NCI-H345 (cell line): ENCODE measurements at regions not wholly inside any gene's neighbourhood (a gene's known extent, or its start where the extent isn't known, plus 50 kb on each side); places are given as distances from the start of the nearest gene placed in this dataset.
"Not testable (repeated sequence)": the region's sequence is repeated elsewhere in the genome, so short reads cannot be mapped to it uniquely, and the experiment has no call there.

Experiments used
- DNase-seq: peaks from one replicate; lab custom pipeline; 2025; lab: John Stamatoyannopoulos, UW

DNA sequence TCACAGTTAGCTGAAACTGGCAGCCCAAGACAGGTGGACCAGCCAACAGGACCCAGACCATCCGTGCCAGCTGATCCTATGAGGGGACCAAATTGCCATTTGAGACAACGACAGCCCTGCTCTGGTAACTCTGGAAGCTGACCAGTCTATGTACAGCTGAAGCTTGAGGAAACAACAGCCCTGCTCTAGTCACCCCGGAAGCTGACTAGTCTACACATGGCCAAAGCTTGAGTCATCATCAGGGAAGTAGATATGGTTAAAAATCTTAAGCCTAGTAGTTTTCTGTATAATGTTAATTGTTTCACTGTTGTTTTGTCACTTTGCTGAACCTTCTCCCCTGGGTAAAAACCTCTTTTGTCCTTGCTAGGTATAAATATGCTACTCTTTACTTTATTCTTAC is 905.4 kb upstream of the NDST4 start:
- DNase-seq = no peak

DNA sequence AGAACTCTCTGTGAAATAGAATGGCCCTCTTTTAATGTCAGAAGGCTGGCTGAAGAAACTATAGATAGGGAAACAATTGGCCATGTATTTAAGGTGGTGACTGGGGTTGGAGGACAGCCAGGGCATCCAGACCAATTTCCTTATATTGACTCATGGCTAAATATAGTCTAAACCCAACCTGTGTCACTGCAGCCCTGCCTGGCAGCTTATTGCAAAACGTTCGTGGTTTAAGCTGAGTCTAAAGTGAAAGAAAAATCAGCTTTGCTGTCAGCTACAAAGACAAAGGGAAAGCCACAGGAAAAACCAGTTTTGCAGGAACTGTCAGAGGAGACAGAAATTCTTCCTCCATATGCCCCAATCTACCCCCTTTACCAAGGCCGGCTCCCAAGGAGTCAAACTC is 902.8 kb upstream of the NDST4 start:
- no peak for DNase-seq

DNA sequence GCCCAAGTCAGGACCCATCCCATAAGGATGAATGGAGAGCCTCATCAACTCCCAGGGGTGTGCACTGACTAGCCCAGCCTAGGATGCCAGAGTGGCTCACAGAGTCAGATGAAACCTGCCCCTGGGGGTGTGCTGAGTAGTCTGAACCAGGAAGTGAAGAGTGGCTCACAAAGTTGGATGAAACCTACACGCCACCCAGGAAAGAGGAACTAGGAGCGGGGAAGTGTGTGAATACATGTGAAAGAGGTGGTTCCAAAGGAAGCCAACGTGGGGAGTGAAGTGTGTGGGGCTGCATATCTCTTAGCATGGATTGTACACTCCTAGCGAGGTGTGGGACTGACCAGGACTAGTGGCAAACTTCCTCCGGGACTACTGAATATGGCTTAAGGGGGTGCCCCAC is 902.1 kb upstream of the NDST4 start:
- DNase-seq = no peak

DNA sequence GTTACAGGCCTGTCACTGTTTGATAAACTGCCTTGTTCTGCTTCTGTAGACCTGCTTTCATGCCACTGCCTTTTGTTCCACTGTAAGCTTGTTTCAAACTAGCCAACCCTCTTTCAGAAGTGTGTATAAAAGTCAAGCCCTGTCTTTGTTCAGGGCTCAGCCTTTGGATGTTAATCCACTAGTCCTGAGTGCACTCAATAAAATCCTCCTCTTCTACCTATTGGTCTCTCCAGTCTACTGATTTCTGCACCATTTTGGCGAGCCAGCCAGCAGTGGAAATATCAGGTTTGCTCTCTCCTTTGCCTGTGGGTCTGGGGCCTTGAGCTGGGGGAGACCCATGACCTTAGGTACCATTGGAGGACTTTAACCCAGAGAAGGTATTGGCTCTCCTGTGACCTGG is 901.6 kb upstream of the NDST4 start:
- DNase-seq = no peak

DNA sequence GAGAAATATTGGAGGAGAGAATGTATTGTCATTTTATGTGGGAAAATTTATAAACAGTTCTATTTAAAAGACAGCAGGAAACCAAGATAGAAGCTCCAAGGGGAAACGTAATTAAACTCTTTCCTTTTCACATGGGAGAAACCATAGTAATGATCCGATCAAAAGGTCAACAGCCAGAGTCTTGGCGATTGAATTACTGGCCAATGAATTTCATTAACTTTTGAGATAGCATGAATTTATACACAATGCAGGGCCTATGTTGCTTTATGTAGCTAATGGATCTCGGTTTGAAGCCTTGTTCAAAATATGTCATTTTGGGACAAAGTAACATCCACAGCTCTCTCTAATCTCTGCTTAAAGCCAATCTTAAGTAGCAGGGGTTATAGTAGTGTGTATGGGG is 897.5 kb upstream of the NDST4 start:
- no peak for DNase-seq

- DNase-seq = no peak
Measured at GRCh38 chr4:116005806-116006088, 892.3 kb upstream of the NDST4 start.

- no peak for DNase-seq
Measured at GRCh38 chr4:116005037-116005805, 891.8 kb upstream of the NDST4 start.

DNA sequence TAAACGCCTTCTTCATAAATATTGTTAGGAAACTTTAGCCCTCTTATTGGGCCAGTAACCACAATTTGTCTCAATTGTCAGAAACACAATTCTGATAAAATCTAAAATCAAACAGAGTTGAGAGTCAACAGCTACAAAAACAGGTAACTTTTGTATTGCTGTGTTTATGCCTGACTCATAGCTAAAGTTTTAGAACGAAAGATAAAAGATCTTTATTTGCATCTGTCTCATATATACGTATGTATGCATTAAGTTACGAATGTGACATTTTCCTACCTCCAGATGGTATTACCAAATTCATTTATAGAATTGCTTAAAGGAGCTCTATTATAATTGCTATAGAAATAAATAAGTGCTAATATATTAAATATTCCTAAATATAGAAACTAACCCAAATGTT is 887.9 kb upstream of the NDST4 start:
- DNase-seq = no peak

GRCh38 chr4:115986573-115986972 is 873.2 kb upstream of the NDST4 start:
- no peak for DNase-seq

- DNase-seq = not testable (repeated sequence)
Measured at GRCh38 chr4:115975421-115976001, 862.1 kb upstream of the NDST4 start.

DNA sequence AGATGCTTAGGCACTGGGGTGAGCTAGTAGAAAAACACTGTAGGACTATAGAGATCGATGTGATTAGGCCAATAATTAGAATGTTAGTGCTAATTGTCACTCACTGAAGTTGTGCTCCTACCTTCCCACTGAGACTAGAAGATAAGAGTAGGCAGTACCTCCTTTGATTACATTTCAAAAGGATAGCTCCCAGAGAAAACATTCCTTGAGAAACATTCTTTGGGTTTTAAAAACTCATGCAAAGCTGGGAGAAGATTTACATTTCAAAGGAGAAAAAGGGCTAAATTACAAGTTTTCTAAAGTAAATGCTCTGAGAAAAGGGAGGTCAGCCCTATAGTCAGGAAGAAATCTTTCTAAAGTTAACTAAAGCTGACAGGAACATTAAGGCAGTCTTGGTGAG is 860.3 kb upstream of the NDST4 start:
- no peak for DNase-seq

DNA sequence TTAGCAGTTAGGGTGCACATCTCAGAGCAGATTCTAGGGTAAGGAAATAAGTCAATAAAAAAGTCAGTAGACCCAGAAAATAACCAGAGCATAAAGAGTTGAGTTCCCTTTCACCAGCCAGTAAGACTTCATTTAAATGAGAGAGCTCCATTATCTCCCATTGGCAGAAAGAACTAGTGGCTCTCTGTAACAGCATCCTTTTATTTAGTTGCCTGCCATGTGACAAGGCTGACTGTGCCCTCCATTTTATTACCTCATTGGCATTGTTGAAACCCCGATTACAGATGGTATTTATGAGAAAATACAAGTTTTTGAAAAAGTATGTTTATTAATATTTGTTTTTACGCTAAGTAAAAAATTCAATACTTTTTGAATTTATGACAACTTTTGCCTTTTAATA is 859.5 kb upstream of the NDST4 start:
- no peak for DNase-seq

GRCh38 chr4:115970859-115971258 is 857.4 kb upstream of the NDST4 start:
- DNase-seq = no peak

DNA sequence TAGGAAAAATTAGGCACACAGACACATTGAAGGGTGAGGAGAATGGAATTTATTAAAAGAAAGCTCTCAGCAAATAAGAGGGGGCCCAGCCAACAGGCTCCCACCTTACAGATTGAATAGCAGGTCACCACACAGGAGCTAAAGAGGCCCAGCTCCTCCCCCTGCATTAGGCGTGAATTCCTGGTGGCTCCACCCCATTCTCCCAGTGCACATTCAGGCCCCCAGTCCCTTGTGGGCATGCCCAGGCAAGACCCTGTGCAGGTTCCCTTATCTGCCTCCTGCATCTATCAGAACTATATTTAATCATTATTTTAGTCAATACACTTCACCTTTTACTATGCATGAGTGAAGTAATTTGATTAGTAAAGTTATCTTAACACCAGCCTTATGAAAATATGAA is 856.3 kb upstream of the NDST4 start:
- no peak for DNase-seq

GRCh38 chr4:115965588-115965987 is 852.2 kb upstream of the NDST4 start:
- no peak for DNase-seq

- DNase-seq = not testable (repeated sequence)
Measured at GRCh38 chr4:115956054-115956796, 842.8 kb upstream of the NDST4 start.

- no peak for DNase-seq
Measured at GRCh38 chr4:115950806-115951205, 837.4 kb upstream of the NDST4 start.

DNA sequence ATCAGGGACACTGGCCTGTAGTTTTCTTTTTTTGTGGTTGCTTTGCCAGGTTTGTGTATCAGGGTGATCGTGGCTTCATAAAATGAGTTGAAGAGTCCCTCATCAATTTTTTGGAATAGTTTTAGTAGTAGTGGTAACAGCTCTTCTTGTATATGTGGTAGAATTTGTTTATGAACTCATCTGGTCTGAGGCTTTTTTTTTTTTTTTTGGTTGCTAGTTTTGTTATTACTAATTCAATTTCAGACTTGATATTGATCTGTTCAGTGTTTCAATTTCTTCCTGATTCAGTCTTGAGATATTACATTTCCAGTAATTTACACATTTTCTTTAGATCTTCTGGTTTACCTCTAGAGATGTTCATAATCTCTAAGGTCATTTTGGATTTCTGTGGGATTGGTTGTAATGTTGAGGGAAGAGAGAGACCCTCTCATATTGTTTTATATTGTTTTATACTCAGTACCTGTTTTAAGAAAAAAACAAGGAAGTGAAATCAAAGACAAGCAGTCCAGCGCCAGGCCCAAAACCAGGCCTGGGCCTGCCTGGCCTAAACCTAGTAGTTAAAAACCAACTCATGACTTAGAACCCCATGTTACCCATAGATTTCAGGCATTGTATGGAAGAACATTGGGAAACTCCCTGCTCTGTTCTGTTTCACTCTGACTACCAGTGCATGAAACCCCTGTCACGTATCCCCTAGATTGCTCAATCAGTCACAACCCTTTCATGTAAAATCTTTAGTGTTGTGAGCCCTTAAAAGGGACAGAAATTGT is 836.7 kb upstream of the NDST4 start:
- not testable (repeated sequence) for DNase-seq

DNA sequence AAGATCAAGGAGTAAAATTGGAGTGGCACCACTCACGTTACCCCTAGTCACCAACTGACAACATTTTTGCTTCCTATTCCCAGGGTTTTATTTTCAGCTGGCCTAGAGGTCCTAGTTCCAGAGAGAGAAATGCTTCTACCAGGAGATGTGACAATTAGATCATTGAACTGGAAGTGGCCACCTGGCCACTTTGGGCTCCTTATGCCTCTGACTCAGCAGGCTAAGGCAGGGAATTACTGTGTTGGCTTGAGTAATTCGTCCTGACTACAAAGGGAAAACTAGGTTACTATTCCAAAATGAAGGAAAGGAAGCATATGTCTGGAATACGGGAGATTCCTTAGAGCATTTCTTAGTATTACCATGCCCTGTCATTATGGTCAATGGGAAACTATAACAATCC is 831.6 kb upstream of the NDST4 start:
- DNase-seq = no peak

DNA sequence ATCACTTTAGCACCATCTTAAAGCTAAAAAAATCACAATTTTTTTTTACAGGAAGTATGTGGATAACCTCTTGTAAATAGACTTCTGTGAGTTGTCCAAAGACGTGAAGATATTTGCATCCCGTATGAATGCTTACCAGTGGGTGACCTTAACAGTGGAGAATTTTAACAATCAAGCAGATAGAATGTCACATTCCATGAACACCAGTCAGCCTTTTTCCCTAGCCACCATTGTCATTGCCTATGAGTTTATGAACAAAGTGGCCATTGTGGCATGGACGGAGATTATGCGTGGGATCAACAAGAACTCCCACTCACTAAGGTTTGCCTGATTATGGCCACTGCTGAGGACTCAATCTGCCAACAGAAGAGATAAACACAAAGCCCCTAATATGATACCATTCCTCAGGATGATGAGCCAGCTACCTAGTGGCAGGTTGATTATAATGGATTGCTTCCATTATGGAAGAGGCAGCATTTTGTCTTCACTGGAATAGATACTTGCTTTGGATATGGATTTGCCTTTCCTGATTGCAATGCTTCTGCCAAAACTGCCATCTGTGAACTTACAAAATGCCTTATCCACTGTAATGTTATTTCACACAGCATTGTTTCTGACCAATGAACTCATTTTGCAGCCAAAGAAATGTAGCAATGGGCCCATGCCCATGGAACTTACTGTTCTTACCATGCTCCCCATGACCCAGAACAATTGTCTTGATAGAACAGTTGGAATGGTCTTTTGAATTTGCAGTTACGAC is 830.9 kb upstream of the NDST4 start:
- no peak for DNase-seq

DNA sequence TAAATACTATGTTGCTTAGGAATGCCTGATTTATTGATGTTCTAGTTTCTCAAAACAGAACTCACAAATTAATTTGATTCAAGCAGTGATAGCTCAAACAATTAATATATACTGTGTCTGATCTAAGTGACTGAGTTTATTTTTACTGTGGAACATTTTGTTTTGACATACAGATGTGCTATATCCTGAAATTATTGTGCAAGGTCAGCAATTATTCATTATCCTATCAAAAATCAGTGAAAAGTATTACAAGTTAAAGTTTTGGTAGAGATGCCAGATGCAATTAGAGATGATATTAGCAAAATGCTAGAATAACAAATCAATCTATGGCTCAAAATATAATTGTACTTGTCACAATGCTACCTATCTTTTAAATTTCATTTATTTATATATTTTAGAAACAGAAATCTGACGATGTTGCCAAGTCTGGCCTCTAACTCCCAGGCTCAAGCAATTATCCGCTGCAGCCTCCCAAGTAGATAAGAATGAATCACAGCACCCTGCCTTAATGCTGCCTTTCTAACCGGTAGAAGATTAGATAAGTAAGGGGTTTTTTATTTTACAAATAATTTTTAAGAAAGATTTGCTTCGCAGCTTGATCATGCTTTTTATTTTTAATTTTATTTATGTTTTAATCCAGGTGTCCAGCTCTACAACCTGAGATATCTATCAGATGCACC is 825.5 kb upstream of the NDST4 start:
- DNase-seq = no peak
